ENCODE measurements at regions not wholly inside any gene's neighbourhood (a gene's known extent, or its start where the extent isn't known, plus 50 kb on each side); places are given as distances from the start of the nearest gene placed in this dataset.

DNA sequence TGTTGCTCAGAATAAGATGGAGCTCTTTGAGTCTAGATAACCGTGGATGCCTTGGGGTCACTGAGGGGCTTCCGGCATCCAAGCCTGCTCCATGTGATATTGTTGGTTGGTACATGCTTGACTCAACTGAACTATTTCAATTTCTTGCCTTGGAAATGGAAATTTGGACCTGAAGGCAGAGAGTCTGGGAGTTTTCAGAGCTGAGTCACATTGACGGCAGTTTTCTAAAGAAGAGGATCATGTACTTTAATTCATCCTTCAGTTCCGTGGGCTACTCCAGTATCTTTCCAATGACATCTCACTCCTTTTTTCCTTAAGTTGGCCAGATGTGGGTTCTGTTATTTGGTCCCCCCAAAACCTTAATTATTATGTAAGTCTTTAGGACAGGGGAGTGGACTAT, 100.5 kb downstream of the MFAP3L start:
- no peak for TF ChIP-seq POLR2A (IDR thresholded peaks at IDR 0.05)
- TF ChIP-seq, protein P1, sequence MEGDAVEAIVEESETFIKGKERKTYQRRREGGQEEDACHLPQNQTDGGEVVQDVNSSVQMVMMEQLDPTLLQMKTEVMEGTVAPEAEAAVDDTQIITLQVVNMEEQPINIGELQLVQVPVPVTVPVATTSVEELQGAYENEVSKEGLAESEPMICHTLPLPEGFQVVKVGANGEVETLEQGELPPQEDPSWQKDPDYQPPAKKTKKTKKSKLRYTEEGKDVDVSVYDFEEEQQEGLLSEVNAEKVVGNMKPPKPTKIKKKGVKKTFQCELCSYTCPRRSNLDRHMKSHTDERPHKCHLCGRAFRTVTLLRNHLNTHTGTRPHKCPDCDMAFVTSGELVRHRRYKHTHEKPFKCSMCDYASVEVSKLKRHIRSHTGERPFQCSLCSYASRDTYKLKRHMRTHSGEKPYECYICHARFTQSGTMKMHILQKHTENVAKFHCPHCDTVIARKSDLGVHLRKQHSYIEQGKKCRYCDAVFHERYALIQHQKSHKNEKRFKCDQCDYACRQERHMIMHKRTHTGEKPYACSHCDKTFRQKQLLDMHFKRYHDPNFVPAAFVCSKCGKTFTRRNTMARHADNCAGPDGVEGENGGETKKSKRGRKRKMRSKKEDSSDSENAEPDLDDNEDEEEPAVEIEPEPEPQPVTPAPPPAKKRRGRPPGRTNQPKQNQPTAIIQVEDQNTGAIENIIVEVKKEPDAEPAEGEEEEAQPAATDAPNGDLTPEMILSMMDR (IDR thresholded peaks at IDR 0.05) = no peak
